ENCODE measurements at regions not wholly inside any gene's neighbourhood (a gene's known extent, or its start where the extent isn't known, plus 50 kb on each side); places are given as distances from the start of the nearest gene placed in this dataset.

GRCh38 chr12:14156606-14157005, 175.2 kb upstream of the GRIN2B start:
- no peak for DNase-seq

- no peak for DNase-seq
Measured at GRCh38 chr12:14157088-14157747, 175.8 kb upstream of the GRIN2B start.

- DNase-seq: no peak
Measured at GRCh38 chr12:14164266-14164665, 182.9 kb upstream of the GRIN2B start.

GRCh38 chr12:14167005-14167628, 185.7 kb upstream of the GRIN2B start:
- DNase-seq: peak; percentile 48

- DNase-seq: no peak
Measured at GRCh38 chr12:14169281-14169680, 187.9 kb upstream of the GRIN2B start.

GRCh38 chr12:14171106-14171505, 189.7 kb upstream of the GRIN2B start:
- DNase-seq: no peak

- no peak for DNase-seq
Measured at GRCh38 chr12:14175206-14175605, 190.3 kb upstream of the ATF7IP start.

GRCh38 chr12:14185427-14186192, 179.9 kb upstream of the ATF7IP start:
- DNase-seq: peak; percentile 25

- DNase-seq: no peak
Measured at GRCh38 chr12:14186193-14186502, 179.3 kb upstream of the ATF7IP start.

- DNase-seq: no peak
Measured at GRCh38 chr12:14187002-14187401, 178.5 kb upstream of the ATF7IP start.

GRCh38 chr12:14187966-14188365, 177.5 kb upstream of the ATF7IP start:
- no peak for DNase-seq

- no peak for DNase-seq
Measured at GRCh38 chr12:14188744-14189143, 176.7 kb upstream of the ATF7IP start.

- DNase-seq: no peak
Measured at GRCh38 chr12:14190694-14191093, 174.8 kb upstream of the ATF7IP start.

- DNase-seq: no peak
Measured at GRCh38 chr12:14191612-14192011, 173.9 kb upstream of the ATF7IP start.

GRCh38 chr12:14193639-14194038, 171.8 kb upstream of the ATF7IP start:
- DNase-seq: no peak

- DNase-seq: no peak
Measured at GRCh38 chr12:14194572-14194971, 170.9 kb upstream of the ATF7IP start.

GRCh38 chr12:14199455-14200198, 165.9 kb upstream of the ATF7IP start:
- no peak for DNase-seq

GRCh38 chr12:14200598-14200997, 164.9 kb upstream of the ATF7IP start:
- DNase-seq: no peak

GRCh38 chr12:14201291-14201690, 164.2 kb upstream of the ATF7IP start:
- no peak for DNase-seq

GRCh38 chr12:14207905-14208551, 157.5 kb upstream of the ATF7IP start:
- no peak for DNase-seq

- no peak for DNase-seq
Measured at GRCh38 chr12:14211947-14212387, 153.5 kb upstream of the ATF7IP start.

- DNase-seq: no peak
Measured at GRCh38 chr12:14213542-14213941, 151.9 kb upstream of the ATF7IP start.

- no peak for DNase-seq
Measured at GRCh38 chr12:14214495-14214894, 151.0 kb upstream of the ATF7IP start.
